PFSK-1 (cell line): ENCODE measurements at regions not wholly inside any gene's neighbourhood (a gene's known extent, or its start where the extent isn't known, plus 50 kb on each side); places are given as distances from the start of the nearest gene placed in this dataset.

Source experiments
- REST ChIP-seq, 2 experiments: IDR thresholded peaks; 2 replicates each; pipeline versions ENCODE4 v1.6.1 to v1.8.0; 2011 to 2012; ENCODE audit warnings: low read depth in 2 of 2, low read length in 2 of 2, control low read depth in 1 of 2, inconsistent platforms in 1 of 2, mild to moderate bottlenecking in 1 of 2, moderate library complexity in 1 of 2; ENCODE audit not compliant: insufficient read depth in 1 of 2
- SIN3A ChIP-seq: IDR thresholded peaks from 2 replicates; pipeline ENCODE4 v1.6.1; 2012; ENCODE audit warnings: mild to moderate bottlenecking, low read length, moderate library complexity, borderline replicate concordance; ENCODE audit not compliant: insufficient read depth
- TAF1 ChIP-seq: IDR thresholded peaks from 2 replicates; pipeline ENCODE4 v1.6.1; 2012; ENCODE audit warnings: low read length, control low read depth, borderline replicate concordance; ENCODE audit not compliant: insufficient read depth

GRCh38 chr2:220539481-220539880 is 912.1 kb downstream of the SLC4A3 start:
- TF ChIP-seq REST (IDR thresholded peaks at IDR 0.05; ENCODE audit: insufficient read depth in 1 of 2, low read depth in 2 of 2, low read length in 2 of 2) (no peak), SIN3A (no peak), TAF1 (no peak)
